Jurkat, Clone E6-1 (cell line): ENCODE measurements at regions not wholly inside any gene's neighbourhood (a gene's known extent, or its start where the extent isn't known, plus 50 kb on each side); places are given as distances from the start of the nearest gene placed in this dataset.
"Not testable (repeated sequence)": the region's sequence is repeated elsewhere in the genome, so short reads cannot be mapped to it uniquely, and the experiment has no call there.

Source experiments
- DNase-seq: peaks from one replicate; pipeline ENCODE4 v3.0.0-alpha.2; 2011; ENCODE audit warnings: low read depth, low spot score
- H3K4me3 ChIP-seq: 2 replicates; pipeline ENCODE4 v1.5.1; 2011; ENCODE audit warnings: mild to moderate bottlenecking, low read length, control low read depth, moderate library complexity

DNA sequence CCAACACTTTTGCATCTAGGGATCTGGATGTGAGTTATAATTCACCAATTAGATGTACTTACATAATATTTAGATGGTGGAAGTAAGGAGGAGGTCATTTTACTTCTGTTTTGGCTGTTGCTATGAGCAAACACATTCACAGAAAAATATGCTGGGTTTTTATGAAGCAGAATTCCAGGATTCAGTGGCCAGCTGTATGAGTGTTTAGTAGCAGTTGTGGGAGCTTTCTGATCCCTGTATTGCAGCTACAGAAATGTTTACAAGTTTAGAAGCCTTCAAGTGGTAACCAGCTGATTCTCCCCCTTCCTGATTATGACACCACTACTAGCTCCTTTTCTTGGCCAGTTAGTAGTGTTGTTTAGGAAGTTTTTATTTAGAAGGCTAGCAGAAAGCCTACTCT is 177.0 kb downstream of the TENT5A start:
- no peak for DNase-seq

DNA sequence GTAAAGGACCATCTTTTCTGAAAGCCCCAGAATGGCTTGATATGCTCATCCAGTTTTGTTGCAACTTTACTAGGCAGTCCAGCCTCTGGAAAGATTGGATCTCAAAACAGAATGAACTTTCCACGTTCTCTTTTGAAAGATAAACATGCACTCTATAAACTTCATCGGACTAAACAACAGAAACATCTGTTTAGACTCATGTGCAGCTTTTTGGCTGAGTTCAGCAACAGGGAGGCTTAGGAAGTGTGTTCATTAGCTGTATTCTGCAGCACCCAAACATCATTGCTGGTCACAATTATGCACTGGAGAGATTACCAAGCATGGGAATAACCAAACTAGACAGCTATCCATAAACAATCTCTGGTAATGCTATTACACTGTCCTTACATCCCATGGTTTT is 180.5 kb downstream of the TENT5A start:
- no peak overlapping the region for H3K4me3 ChIP-seq
- DNase-seq: no peak

More for the DNA sequence above, 177.0 kb downstream of the TENT5A start:
- no peak overlapping the region for H3K4me3 ChIP-seq

DNA sequence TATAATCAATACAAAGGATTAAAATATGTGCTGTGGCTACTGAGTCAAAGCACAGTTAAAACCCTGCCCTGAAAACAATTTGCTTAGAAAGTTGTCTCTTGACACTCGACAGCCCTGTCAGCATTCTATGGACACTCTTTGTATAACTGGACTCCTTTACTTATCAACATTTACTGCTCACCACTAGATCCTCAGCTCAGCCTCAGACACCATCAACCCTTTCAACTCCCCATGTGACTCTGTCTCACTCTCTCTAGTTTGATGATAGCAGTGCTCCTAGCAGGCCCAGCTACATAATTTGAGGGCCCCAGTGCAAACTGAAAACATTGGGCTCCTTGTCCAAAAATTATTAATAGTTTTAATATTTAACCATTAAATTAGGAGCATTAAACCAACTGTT is 181.8 kb downstream of the TENT5A start:
- H3K4me3 ChIP-seq: no peak overlapping the region
- no peak for DNase-seq

DNA sequence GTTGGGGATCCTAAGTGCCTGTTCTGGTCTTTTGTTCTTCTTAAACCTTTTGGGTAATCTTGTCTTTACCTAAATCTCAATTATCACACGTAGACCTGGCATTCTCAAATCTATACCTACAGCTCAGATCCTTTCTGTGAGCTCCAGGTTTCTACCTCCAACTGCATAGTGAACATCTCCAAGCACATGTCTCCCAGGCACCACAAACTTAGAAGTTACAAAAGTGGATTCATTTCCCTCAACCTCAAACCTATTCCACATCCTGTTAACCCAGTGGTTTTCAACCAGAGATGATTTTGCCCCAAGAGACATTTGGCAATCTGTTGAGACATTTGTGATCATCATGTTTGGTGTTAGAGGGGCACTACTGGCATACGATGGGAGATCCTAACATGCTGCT is 183.5 kb downstream of the TENT5A start:
- no peak overlapping the region for H3K4me3 ChIP-seq
- DNase-seq: no peak

DNA sequence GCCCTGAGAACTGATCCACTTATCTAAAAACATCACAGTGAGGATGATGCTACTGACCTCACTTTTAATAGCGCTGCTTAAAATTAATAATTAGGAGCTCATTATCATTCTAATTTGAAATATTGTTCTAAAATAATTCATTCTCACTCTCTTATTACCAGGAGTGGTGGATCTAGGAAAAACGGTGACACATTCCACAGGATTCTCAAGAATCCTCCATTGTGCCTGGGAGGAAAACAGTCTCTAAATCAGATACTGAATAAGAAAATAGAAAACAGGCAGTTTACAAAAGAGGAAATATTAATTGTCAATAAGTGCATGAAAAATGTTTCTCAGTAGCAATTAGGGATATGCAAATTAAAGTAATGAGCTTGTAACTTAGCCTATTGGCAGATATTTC is 187.4 kb downstream of the TENT5A start:
- DNase-seq: no peak

DNA sequence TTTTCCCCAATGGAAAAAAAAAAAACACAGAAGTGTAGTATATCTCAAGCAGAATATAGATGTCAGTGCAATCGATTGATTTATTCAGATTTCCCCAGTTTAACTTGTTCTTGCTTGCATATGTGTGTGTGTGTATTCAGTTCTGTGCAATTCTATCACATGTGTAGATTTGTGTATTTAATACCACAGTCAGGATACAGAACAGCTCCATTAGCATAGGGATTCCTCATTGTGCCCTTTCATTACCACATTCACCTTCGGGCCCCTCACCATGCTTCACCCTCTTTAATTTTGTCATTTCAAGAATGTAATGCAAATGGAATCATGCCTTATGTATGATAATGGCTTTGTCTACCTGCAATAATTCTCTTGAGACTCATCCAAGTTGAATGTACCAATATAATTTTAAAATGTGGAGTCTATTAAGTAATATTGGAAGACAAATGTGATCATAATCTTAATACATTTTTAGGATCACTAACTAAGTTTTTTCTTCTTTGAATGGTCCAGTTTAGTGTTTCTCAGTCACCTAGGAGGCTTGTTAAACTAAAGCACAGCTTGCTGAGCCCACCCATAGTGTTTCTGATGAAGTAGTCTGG is 187.9 kb downstream of the TENT5A start:
- no peak overlapping the region for H3K4me3 ChIP-seq
- no peak for DNase-seq

More for the DNA sequence above, 187.4 kb downstream of the TENT5A start:
- H3K4me3 ChIP-seq: no peak overlapping the region

DNA sequence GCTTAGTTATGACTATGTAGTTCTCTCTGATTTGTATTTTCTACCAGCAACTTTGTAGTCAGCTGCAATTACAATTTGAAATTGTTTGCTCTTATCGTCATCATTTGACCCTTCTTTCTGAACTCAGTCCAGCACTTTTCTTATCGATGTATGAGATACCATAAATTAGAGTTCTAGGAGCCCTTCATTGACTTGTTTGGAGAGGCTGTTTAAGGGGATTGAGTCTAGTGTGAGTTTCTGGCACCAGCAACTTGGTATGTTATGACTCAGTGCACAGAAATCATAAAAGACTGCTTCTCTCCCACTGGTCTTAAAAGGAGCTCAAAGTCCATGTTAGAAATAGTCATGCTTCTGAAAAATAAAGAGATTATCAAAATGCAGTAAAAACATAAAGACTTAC is 190.3 kb downstream of the TENT5A start:
- H3K4me3 ChIP-seq: no peak overlapping the region
- no peak for DNase-seq

DNA sequence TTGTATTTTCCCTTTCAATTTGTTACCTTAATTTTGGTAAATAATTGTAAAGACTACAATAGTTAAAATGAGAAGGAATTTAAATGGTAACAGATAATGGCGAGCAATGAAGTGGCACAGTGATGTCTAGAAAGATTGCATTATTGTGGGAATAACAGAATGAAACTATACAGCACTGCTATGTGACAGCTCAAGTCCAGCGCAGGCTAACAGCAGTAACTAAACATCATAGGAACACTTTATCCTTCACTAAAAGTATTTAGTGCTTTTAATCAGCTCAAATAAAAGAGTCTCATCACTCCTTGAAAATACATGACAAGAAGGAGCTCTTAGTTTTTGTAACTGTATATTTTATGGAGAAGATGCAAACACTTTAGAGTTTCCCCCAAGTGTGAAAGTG is 190.8 kb downstream of the TENT5A start:
- no peak for DNase-seq
- no peak overlapping the region for H3K4me3 ChIP-seq

DNA sequence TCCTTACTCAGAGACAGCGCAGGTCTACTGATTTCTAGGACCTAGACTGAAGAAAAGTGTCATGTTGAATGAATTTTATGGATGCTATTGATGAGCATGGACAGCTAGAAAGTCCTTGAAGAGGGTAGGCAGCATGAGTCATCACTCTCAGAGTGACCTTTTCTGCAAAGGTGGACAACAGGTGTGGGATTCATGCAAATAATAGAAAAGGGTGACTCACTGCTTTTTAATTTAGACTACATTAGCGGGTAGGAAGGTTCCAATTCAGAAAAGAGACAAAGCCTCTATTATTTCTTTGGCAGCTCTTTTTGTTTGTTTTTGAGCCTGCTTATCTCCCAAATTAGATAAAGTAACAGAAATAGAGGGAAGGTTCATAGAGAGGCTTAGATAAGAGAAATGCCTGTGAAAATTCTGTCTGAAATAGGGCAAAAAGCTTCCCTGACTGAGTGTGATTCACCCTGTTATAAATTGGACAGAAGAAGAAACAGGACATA is 191.4 kb downstream of the TENT5A start:
- no peak for DNase-seq
- H3K4me3 ChIP-seq: no peak overlapping the region

DNA sequence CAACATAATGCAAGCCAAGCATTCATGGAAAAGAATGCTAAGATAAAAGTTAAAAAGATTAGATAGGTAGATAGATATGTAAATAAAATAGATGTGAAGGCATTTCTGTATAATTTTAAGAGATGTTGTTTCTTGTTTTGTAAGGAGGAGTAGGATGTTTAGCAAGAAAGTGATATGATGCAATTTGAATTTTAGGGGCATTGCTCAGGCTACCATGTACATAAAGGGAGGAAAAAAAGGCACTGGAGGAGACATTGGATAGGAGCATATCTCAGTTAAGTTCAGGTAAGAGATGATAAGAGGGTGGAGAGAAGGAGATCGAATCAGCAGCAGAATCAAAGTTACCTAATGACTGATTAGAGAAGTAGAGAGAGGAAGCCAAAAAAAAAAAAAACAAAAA is 194.7 kb downstream of the TENT5A start:
- DNase-seq: no peak
- no peak overlapping the region for H3K4me3 ChIP-seq

DNA sequence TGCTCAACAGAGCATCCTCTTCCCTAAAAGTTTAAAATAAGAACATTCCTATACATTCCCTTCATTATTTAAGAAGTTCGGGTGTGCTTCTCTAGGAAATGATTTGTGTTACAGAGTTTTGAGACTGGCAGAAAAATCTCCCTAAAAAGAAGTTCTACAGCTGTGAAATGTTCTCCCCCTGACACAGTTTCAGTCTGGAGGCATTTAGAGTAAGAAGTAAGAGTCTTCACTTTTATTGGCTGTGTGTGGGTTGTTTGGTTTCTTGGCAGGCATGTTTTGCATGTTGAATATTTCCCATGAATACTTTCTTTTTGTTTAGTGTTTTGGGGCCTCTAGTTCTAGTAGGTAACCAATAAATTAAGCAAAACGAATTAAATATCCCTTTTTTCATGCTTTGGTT is 195.9 kb downstream of the TENT5A start:
- no peak for DNase-seq
- H3K4me3 ChIP-seq: no peak overlapping the region

DNA sequence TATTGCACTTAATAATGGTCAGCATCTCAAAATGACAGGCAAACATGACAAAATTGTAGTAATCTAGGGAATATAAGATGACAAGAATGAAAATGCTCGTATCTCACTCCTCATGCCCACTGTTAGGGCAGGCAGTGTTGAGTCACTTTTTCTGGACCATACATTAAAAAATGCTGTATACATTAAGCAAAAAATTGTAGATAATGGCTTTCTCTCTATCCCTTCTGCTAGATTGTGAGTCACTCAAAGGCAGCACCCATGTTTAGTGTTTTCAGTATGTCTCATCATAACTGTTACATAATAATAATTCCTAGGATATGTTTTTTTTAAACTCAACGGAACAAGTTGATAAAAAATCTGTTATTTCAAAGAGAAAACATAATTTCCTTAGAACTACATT is 199.3 kb downstream of the TENT5A start:
- DNase-seq: no peak
- no peak overlapping the region for H3K4me3 ChIP-seq

DNA sequence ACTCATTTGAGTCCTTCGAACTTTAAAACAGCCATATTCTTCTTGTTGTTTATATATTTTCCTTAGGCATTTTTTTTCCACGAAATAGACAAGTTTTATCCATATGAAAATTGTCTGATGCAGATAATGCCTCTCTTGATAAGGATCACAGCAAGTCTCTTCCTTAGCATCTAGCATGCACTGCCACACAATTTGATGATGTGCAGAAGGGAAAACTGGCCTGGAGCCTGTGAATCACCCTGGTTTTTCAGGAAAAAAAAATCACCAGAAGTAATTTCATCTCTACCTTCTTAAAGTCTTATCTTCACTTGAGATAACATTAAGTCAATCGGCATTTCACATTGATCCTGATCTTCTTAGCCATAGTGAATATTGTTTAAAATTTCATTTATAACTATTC is 199.8 kb downstream of the TENT5A start:
- DNase-seq: no peak

DNA sequence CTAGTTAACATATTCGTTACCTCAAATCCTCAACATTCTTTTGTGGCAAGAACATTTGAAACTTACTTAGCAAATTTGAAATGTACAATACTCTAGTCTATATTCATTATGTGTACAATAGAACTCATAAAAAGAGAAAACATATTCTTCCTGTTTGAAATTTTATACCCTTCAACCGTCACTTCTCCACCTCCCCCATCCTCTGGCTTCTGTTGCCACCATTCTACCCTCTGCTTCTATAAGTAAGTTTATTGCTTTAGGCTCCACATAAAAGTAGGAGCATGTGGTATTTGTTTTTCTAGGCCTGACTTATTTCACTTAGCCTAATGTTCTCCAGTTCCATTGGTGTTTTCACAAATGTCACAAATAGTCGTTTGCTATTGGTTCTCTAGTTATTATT is 205.3 kb downstream of the TENT5A start:
- H3K4me3 ChIP-seq: no peak overlapping the region
- no peak for DNase-seq

More for the DNA sequence above, 199.8 kb downstream of the TENT5A start:
- H3K4me3 ChIP-seq: no peak overlapping the region

DNA sequence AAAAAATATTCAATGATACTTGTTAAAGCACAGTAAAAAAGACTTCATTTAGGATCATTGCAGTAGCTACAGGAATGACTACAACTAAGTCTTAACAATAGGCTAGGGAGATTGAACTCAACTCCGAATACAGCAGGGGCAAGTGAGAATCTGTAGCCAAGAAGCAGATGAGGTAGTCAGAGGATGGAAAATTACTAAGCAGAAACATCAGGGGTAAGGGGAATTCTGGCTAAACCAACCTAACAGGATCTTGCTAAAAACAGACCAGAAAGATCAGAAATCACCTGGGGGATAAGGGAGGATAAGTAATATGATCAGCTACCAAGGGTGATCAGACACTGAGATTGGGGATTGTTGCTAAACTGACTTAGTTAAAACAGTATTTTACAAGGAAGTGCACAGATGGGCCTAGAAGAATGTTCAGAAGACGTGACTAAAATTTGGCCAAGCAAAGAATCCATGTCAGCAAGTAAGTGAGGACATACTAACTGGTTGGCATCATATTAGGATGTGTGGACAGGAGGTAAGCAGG is 217.5 kb downstream of the TENT5A start:
- DNase-seq: no peak

DNA sequence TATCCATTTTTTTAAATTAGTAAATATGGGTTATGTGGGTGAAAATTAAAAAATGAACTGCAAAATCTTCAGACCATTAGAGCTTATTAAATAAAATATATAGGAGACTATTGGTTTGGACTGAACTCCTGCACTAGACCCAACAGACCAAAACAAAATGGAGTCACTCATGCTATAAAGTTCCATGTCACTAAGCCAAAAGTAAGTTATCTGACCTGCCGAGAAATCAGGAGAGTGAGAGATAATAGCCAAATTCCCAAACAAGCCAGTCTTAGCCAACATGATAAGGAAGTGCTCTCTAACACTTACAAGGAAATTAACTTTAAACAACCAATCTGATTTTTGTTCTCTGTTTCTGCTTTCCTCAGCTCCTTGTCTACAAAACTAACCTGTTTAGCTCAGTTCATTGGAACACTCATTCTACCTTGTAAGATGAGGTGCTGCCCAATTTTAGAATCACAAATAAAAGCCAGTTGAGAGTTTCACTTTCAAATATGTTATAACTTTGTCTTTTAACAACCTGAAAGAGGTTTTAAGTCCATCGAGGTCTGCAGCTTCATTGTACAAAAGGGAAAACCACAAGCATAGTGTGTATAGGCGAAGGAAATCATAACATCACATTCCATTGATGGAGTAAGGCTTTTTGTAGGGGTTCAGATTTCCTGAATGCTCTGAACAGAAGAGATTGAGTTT is 220.5 kb downstream of the TENT5A start:
- DNase-seq: no peak
- no peak overlapping the region for H3K4me3 ChIP-seq

More for the DNA sequence above, 217.5 kb downstream of the TENT5A start:
- H3K4me3 ChIP-seq: no peak overlapping the region

DNA sequence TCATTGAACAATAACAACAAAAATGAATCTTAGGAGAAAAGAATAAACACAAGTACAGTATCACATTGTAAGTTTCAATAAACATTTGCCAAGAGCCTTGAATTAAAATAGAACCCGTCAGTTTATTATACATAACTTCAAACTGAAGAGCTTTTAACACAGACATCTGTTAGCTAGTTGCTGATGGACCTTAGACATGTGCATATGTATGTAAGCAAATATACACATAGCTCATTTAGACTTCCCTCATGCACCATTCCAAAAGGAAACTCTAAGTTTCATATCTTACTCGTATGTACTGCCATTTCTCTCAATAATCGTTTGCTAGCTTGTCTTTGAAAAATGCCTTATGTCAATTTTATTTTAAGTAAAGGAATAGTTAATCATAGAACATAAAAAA is 235.0 kb downstream of the TENT5A start:
- H3K4me3 ChIP-seq: no peak overlapping the region
- DNase-seq: no peak

DNA sequence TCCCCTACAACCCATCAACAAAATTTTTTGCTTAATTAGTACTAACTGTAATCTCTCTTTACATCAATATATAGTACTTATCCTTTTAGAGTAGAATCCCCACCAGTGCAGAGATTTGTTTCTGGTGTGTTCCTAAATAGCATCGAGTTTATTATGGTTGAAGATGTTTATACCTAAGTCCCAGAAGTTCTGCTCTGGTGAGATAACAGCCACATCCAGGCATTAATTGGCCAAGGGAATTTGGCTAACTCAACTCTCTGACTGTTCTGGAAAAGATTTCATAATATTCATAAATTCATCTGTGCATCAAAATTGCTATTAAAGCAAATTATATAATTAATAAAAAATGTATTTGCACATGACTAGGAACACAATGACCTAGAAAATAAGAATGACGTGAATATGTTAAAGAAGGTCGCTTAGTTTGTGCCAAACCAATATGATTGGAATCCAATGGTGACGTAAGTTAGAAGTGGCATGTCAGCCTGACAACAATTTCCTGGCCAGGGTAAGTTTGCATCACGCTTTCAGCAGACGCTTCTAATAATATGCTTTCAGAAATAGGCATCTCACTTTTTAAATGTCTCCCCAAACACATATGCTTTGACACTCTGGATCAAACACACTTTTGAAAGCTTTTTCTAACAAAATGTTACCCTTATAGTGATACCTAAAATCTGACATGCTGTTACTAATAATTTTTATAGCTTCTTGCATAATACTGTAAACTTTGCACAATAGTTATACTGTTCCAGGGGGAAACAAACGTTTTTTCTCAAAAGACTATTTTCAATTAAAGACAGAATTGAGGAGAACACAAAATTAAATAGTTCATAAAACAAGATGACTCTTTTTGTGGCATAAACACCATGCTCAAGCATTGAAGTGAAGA is 236.7 kb downstream of the TENT5A start:
- DNase-seq: no peak
- no peak overlapping the region for H3K4me3 ChIP-seq

DNA sequence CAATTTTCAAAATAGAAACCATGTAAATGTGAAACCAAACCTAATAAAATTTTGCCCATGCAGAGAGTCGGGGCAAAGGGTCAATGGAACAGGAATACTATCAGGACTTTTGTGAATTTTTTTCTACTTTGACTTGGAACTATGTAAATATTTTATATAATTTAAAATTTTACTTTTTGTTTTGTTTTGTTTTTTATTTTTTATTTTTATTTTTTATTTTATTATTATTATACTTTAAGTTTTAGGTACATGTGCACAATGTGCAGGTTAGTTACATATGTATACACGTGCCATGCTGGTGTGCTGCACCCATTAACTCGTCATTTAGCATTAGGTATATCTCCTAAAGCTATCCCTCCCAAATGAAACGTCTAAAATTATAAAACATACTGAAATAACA is 238.3 kb downstream of the TENT5A start:
- DNase-seq, H3K4me3 ChIP-seq: not testable (repeated sequence)

DNA sequence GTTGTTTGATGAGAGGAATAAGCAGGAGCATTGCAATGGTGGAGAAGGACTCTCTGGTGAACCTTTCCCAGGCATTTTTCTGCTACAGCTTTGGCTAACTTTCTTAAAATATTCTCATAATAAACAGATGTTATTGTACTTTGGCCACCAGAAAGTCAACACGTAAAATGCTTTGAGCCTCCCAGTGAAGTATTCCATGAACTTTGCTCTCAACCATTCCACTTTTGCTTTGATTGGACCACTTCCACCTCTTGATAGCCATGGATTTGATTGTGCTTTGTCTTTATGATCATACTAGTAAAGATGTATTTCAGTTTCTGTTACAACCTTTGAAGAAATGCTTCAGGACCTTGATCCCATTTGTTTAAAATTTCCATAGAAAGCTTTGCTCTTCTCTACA is 241.1 kb downstream of the TENT5A start:
- DNase-seq: no peak
- no peak overlapping the region for H3K4me3 ChIP-seq
